Testis (tissue), 2 donors: ENCODE measurements at regions not wholly inside any gene's neighbourhood (a gene's known extent, or its start where the extent isn't known, plus 50 kb on each side); places are given as distances from the start of the nearest gene placed in this dataset.

ENCODE experiments used
- DNase-seq: peaks from one replicate; pipeline ENCODE4 v3.0.0-alpha.2; 2019
- H3K27ac ChIP-seq, 2 donors: fragments of 200-600 bp; sonication (generic); one replicate each; pipeline ENCODE4 v1.5.1; 2019
- H3K27me3 ChIP-seq: fragments of 200-600 bp; sonication (generic); one replicate; pipeline ENCODE4 v1.5.1; 2019
- H3K36me3 ChIP-seq: fragments of 200-600 bp; sonication (generic); one replicate; pipeline ENCODE4 v1.5.1; 2017; ENCODE audit warnings: low read depth; ENCODE audit errors: missing control alignments
- H3K4me1 ChIP-seq: fragments of 200-600 bp; sonication (generic); one replicate; pipeline ENCODE4 v1.5.1; 2019
- H3K4me3 ChIP-seq, 2 donors: fragments of 200-600 bp; sonication (generic); one replicate each; pipeline ENCODE4 v1.5.1; 2017 to 2019
- H3K9me3 ChIP-seq: fragments of 200-600 bp; sonication (generic); one replicate; pipeline ENCODE4 v1.5.1; 2017
- CTCF ChIP-seq, 3 experiments: fragments of 450-650 bp in 2 of 3; fragments of 200-600 bp in 1 of 3; sonication (generic) in 1 of 3; IDR thresholded peaks; one replicate each; pipeline ENCODE4 v1.5.1; 2016 to 2019; ENCODE audit warnings: antibody characterized with exemption in 3 of 3, mild to moderate bottlenecking in 2 of 3, moderate library complexity in 1 of 3
- POLR2A ChIP-seq: fragments of 450-650 bp; IDR thresholded peaks from one replicate; pipeline ENCODE4 v1.6.1; 2017; ENCODE audit warnings: antibody characterized with exemption, mild to moderate bottlenecking, moderate library complexity
- WGBS, 2 donors: methylation state at CpG; one replicate each; pipeline ENCODE4 v1.1.5; 2018; 5-methylcytosine and 5-hydroxymethylcytosine counted together
- intact Hi-C: fragments of 100-400 bp; cut with DNase I; formaldehyde crosslinking; loops from one replicate; pipeline ENCODE4 v1.15.1; 2023; ENCODE audit warnings: low total_unique reads

GRCh38 chr12:46574847-46575246 is 202.3 kb upstream of the SLC38A2 start:
- no peak for TF ChIP-seq POLR2A
- no peak for TF ChIP-seq CTCF (IDR thresholded peaks at IDR 0.05)
- 55 to 60% methylated on average over 2 of the region's 2 CpGs for WGBS, 2 donors
- DNase-seq = no peak
- no peak overlapping the region for H3K4me3 ChIP-seq
- no peaks in the 10 kb centered on the region for H3K36me3 ChIP-seq
- H3K4me1 ChIP-seq = no peaks in the 10 kb centered on the region
- intact Hi-C loops = no loop called here
- no peaks in the 10 kb centered on the region for H3K27me3 ChIP-seq
- no peaks in the 10 kb centered on the region for H3K9me3 ChIP-seq
- H3K27ac ChIP-seq = no peak overlapping the region

- Histone ChIP-seq H3K4me3 (no peak overlapping the region), H3K9me3 (no peaks in the 10 kb centered on the region), H3K27ac (no peak overlapping the region), H3K27me3 (no peaks in the 10 kb centered on the region), H3K36me3 (no peaks in the 10 kb centered on the region), H3K4me1 (no peaks in the 10 kb centered on the region)
- 64 to 68% methylated on average over 1 of the region's 1 CpG for WGBS, 2 donors
- intact Hi-C loops = no loop called here
- TF ChIP-seq CTCF (IDR thresholded peaks at IDR 0.05) (no peak), POLR2A (no peak)
- no peak for DNase-seq
Measured at GRCh38 chr12:46573347-46573658, 200.7 kb upstream of the SLC38A2 start.

GRCh38 chr12:46572644-46573346 is 200.2 kb upstream of the SLC38A2 start:
- intact Hi-C loops = no loop called here
- no peak for TF ChIP-seq POLR2A
- TF ChIP-seq CTCF (IDR thresholded peaks at IDR 0.05) = no peak
- Histone ChIP-seq H3K9me3 (no peaks in the 10 kb centered on the region), H3K4me1 (no peaks in the 10 kb centered on the region), H3K4me3 (no peak overlapping the region), H3K27me3 (no peaks in the 10 kb centered on the region), H3K27ac (no peak overlapping the region), H3K36me3 (no peaks in the 10 kb centered on the region)
- no peak for DNase-seq
- 76 to 86% methylated on average over 2 of the region's 2 CpGs for WGBS, 2 donors

GRCh38 chr12:46571608-46572007 is 199.0 kb upstream of the SLC38A2 start:
- Histone ChIP-seq H3K4me1 (no peaks in the 10 kb centered on the region), H3K36me3 (no peaks in the 10 kb centered on the region), H3K9me3 (no peaks in the 10 kb centered on the region), H3K4me3 (no peak overlapping the region), H3K27ac (no peak overlapping the region), H3K27me3 (no peaks in the 10 kb centered on the region)
- 90 to 93% methylated on average over 3 of the region's 3 CpGs for WGBS, 2 donors
- DNase-seq = no peak
- intact Hi-C loops = no loop called here
- no peak for TF ChIP-seq CTCF (IDR thresholded peaks at IDR 0.05)
- no peak for TF ChIP-seq POLR2A

- Histone ChIP-seq H3K9me3 (no peaks in the 10 kb centered on the region), H3K27me3 (no peaks in the 10 kb centered on the region), H3K4me3 (no peak overlapping the region), H3K4me1 (no peaks in the 10 kb centered on the region), H3K36me3 (no peaks in the 10 kb centered on the region), H3K27ac (no peak overlapping the region)
- TF ChIP-seq CTCF (IDR thresholded peaks at IDR 0.05) (no peak), POLR2A (no peak)
- intact Hi-C loops = no loop called here
- WGBS, 2 donors = 88 to 90% methylated on average over 5 to 9 of the region's 9 CpGs
- no peak for DNase-seq
Measured at GRCh38 chr12:46569826-46570439, 197.4 kb upstream of the SLC38A2 start.
